NCI-H2029 treated with DMSO at 0.1 percent for 48 hours (cell line): ENCODE measurements at regions not wholly inside any gene's neighbourhood (a gene's known extent, or its start where the extent isn't known, plus 50 kb on each side); places are given as distances from the start of the nearest gene placed in this dataset.
A peak's percentile ranks its signal among the peaks of the same experiment; 100 is the strongest.

Source experiments
- DNase-seq: peaks from one replicate; lab custom pipeline; 2025; lab: John Stamatoyannopoulos, UW

DNA sequence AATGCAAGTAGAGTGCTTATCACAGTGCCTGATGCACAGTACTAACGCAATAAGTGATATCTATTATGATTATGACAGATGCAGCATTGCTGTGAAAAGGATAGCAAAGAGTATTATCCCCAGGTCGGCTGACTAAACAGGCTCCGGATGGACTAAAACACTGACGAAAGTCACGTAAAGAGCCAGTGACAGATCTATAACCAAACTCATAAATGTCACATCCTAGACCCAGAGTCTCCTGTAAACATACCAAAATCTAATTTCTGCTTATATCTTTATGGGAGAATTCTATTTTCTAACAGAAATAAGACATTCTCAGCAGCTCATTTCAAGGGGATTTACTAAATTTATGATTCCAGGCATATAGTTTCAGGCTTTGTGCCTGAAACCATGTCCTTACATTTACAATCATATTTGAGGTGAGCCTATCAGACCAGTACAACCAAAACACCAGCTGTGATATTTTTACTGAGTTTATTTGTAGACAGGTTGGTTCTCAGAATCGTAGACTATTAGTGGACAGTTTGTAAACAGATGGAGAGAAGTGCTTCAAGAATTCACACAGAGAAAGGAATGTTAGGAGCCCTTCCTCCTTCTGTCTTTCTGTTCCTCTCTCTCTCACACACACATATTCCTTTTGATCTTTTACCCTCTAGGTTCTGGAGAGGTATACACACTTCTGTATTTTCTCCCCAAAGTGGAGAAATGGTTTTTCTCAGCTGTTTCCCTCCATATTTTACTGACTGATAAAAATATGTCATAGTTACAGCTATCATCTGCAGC lies 52.4 kb upstream of the WDR26 start:
- DNase-seq = no peak

DNA sequence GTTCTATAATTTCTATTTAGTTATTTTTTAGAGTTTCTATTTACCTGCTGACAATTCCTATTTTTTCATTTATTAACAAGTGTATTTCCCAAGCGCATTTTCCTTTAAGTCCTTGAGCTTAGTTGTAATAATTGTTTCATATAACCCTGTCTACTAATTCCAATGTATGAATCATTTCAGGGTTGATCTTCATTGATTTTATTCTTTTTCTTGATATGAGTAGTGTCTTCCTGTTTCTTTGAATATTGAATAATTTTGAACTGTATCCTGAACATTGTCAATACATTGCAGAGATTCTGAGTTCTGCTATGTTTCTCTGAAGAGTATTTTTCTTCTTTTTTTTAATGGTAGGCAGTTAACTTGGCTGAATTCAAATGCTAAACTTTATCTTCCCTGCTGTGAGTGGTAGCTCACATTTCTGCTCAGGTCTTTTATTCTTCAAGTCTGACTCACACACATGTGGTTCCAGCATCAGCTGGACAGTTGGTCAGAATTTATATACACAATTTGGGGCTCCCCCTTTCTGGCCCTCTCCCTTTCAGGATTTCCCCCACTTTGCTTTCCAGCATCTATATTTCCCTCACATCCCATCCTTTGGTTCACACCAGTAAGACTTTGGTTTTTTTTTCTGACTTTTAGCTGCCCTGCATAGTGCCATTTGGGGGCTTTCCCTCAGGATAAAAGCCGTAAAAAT lies 54.4 kb upstream of the WDR26 start:
- no peak for DNase-seq

DNA sequence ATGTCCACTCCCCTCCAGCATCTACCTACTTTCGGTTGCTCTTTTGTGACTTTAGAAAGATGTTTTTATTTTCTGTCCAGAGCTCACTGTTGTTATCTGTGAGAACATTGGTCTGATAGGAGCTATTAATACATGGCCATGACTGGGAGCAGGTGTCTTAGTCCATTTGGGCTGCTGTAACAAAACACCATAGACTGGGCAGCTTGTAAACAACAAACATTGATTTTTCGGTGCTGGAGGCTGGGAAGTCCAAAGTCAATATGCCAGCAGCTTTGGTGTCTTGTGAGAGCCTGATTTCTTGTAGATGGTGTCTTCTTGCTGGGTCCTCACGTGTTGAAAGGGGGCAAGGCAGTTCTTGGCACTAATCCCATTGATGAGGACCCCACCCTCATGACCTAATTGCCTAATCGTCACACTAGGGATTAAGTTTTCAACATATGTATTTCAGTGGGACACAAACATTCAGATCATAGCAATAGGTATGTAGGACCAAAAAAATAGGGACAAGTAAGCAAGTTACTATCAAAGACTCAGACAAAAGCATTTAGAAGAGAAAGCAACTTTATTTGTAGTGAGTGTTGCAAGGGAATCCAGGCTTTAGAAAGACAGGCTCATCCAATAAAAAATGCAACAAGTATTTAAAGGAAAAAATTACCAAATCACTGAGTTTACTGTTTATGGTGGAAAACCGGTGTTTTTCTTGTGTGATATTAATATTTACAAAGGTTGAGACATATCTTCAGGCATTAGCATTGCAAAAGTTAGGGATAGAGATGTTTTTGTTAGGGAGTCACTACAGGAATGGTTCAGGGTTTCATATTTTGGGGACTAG lies 55.2 kb upstream of the WDR26 start:
- no peak for DNase-seq

DNA sequence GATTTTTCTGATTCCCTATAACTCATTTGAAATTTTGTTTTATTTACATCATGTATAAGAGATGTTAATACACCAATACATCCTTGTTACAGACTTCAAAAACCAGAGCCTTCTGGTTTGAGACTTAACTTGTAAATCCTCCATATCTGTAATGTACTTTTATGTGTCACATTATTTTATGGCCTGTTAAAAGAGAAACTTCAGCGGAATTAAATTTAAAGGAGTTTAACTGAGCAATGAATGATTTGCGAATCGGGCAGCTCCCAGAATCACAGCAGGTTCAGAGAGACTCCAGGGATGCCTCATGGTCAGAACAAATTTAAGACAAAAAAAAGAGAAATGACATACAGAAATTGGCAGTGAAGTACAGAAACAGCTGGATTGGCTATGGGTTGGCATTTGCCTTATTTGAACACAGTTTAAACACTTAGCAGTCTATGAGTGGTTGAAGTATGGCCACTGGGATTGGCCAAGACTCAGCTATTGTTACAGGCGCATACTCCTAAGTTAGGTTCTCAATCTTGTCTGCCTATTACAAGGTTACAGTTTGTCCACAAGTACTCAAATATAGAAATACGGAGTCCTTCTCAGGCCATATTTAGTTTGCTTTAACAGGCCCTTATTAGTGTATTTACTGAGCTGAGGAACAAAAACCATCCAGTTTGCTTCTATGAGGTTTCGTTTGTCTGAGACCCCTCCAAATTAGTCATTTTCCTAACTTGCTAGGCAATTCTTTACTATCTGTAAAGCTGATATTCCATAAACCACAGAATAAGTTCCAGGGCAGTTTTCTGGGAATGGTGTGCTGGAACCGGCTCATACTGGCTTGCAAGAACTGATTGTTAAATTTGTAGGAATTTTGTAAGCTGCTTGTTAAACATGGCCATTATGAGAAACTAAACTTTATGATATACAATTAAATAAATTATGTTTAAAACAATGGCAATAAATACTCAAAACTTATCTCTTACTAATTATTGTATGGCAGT lies 56.2 kb upstream of the WDR26 start:
- no peak for DNase-seq

DNA sequence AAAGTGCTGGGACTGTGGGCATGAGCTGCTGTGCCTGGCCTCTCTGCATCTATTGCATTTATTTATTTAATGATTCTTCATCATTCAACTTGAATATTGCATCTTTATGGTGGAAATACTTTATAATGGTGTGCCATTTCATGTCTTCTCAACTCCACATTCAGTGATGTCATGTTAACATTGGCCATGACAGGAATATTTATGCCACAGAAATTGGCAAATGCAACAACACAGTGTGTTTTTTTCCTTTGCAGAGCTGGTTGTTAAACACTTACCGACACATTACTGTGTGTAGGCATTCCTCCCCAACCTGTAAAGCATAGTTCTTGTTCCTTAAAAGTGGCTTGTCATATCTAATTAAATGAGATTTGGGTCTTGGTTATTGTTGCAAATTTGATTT lies 57.4 kb upstream of the WDR26 start:
- no peak for DNase-seq

GRCh38 chr1:224492632-224493031 lies 58.0 kb upstream of the WDR26 start:
- no peak for DNase-seq

- no peak for DNase-seq
Observed at GRCh38 chr1:224493269-224493668, 58.7 kb upstream of the WDR26 start.

DNA sequence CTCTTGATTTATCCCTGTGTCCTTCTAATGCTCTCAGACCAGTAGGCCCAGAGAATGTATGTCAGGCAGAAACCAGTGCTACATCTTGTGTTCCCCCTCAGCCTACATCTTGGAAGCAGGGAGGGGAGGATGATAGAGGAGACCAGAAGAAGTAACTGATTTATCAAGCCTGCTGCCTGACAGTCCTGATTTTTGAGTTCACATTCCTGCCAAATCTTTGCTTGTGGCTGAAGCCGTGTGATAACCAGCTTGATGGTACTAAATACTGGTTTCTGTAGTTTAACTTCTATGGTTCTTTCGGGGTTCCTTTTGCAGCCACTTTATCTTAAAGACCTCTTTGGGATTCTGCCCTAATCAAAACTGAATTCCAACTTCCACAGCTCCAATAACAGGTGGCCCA lies 59.7 kb upstream of the WDR26 start:
- DNase-seq = no peak

DNA sequence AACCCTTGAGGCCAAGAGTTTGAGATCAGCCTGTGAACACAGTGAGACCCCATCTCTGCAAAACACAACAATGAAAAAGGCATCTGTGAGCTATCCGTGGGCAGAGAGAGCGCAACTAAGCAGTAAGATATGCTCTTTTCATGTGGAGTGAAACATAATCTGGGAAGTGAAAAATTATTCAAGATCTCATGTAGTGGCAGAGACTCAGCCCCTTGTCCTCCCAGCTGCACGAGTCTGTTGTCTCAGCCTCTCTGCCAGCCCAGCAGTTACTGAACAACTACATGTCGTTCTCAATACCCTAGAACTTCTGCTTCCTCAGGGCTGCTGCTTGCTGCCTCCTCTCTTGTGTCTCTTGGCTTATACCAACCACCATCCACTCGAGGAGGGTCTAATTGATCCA lies 61.3 kb upstream of the WDR26 start:
- no peak for DNase-seq

- no peak for DNase-seq
Observed at GRCh38 chr1:224496826-224497225, 62.2 kb upstream of the WDR26 start.

- no peak for DNase-seq
Observed at GRCh38 chr1:224497714-224498573, 63.3 kb upstream of the WDR26 start.

DNA sequence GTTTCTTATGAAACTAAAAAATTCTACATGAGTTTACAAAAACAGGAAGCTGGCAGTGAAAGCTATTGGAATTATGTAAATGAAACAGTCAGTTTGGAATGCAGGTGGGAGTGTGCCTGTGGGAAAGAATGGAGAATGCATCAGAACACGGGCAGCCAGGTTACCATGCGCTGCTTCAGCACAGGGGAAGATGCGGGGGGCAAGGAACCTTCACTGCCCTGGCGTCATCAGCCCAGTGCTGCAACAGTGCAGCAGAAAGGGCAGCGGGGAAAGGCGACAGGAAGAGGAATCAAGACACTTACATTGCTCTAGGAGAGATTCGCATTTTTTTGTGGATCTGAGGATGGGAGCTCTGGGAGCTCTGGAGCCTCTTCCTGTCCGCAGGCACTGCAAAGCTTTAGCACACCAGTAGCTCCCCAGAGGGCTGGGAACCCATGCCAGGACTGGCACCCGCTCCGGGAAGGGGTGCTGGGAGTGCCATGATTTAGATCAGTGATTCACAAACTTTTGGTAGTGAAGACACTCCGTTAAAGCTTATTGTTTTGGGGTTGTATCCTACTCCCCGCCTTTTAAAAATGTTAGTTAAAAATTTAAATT lies 64.1 kb upstream of the WDR26 start:
- DNase-seq = no peak

- DNase-seq = no peak
Observed at GRCh38 chr1:224499204-224499603, 64.6 kb upstream of the WDR26 start.

- DNase-seq = no peak
Observed at GRCh38 chr1:224500796-224501195, 66.2 kb upstream of the WDR26 start.

DNA sequence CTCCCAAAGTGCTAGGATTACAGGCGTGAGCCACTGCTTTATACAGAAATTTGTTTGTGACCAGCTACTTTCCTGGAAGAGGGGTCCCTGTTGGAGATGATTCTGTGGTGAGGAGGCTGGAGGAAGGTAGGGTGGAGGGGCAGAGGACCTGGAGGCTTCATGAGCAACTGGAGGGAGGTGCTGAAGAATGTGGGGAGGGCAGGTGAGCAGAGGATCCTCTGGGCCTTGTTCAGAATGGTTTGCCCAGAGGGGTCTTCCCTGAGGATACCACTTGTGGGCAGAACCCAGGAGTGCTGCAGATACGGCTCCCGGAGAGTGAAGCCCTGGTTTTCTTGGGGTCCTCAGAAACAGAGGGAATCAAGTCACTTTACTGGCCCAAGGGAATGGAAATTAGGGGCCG lies 67.2 kb upstream of the WDR26 start:
- DNase-seq = no peak

- no peak for DNase-seq
Observed at GRCh38 chr1:224502459-224503160, 68.0 kb upstream of the WDR26 start.

DNA sequence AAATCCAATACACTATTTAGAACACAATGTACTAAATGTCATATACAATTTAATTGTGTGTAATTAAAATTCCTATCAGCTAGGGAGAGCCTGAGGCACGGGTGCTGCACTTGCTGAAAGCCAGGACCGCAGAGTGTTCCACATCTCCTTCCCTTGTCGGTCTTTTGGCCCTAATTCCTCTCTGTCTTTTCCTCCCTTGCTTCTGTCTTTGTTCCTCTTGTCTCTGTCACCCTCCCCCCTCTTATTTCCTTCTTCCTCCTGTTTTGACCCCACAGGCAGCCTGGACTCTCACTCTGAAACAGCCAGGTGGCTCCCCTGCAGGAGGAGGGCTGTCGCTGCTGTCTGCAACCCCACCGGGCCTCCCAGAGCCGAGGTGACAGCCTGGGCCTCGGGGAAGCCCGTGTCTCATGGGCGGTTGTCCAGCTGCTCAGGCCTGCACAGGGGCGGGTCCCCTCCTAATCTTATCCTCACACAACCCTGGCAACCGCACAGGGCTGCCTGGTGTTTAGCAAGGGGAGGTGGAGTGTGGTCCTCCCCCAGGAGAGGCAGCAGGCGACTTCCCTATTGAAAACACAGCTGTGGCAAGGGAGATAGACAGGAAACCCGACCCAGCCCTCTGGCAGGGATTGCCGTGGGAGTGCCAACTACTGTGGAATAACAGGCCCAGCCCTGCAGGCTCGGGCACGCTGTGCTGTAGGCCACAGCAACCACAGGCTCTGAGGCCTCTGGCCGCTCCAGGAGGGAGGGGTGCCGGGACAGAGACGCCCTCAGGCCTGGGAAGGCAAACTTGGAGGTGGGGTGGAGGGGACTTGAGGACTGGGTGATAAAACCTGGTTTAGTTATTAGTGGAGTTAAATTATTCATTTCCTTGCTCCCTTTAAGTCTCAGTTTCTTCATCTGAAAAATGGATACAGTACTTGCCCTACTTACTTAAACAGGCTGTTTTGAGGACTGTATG lies 68.8 kb upstream of the WDR26 start:
- peak; percentile 67 for DNase-seq

GRCh38 chr1:224504297-224505041 lies 69.9 kb upstream of the WDR26 start:
- DNase-seq = no peak
